Loucy (cell line): ENCODE measurements at regions not wholly inside any gene's neighbourhood (a gene's known extent, or its start where the extent isn't known, plus 50 kb on each side); places are given as distances from the start of the nearest gene placed in this dataset.

Source experiments
- H2AFZ ChIP-seq: fragments of 200-600 bp; sonication (generic); 2 replicates; pipeline ENCODE4 v1.6.0; 2016; ENCODE audit warnings: antibody characterized with exemption, mild to moderate bottlenecking, low read length, moderate library complexity
- H3F3A ChIP-seq: fragments of 200-600 bp; 2 replicates; pipeline ENCODE4 v1.6.0; 2016; ENCODE audit warnings: antibody characterized with exemption, low read depth, mild to moderate bottlenecking
- H3K27me3 ChIP-seq: fragments of 200-600 bp; sonication (generic); 2 replicates; pipeline ENCODE4 v1.6.1; 2014; ENCODE audit warnings: low read length, mild to moderate bottlenecking; ENCODE audit not compliant: insufficient read depth, poor library complexity, severe bottlenecking
- H3K36me3 ChIP-seq: fragments of 200-600 bp; sonication (generic); 2 replicates; pipeline ENCODE4 v1.6.1; 2016; ENCODE audit warnings: low read length; ENCODE audit not compliant: insufficient read depth
- H3K4me1 ChIP-seq: fragments of 200-600 bp; sonication (generic); 2 replicates; pipeline ENCODE4 v1.5.1; 2014; ENCODE audit warnings: low read length, mild to moderate bottlenecking; ENCODE audit not compliant: insufficient read depth, poor library complexity, severe bottlenecking
- H3K4me2 ChIP-seq: fragments of 200-600 bp; sonication (generic); 2 replicates; pipeline ENCODE4 v1.6.0; 2014; ENCODE audit warnings: antibody characterized with exemption, low read length, low read depth, mild to moderate bottlenecking; ENCODE audit not compliant: poor library complexity, severe bottlenecking
- H3K4me3 ChIP-seq: fragments of 200-600 bp; sonication (generic); 2 replicates; pipeline ENCODE4 v1.5.1; 2014; ENCODE audit warnings: low read length, mild to moderate bottlenecking, mixed read lengths; ENCODE audit not compliant: poor library complexity, severe bottlenecking
- H3K79me2 ChIP-seq: fragments of 200-600 bp; sonication (generic); 2 replicates; pipeline ENCODE4 v1.6.1; 2014; ENCODE audit warnings: low read length; ENCODE audit not compliant: insufficient read depth
- H3K9ac ChIP-seq: fragments of 200-600 bp; sonication (generic); 2 replicates; pipeline ENCODE4 v1.6.0; 2014; ENCODE audit warnings: mild to moderate bottlenecking, low read depth, low read length, moderate library complexity; ENCODE audit not compliant: poor library complexity, severe bottlenecking
- H3K9me2 ChIP-seq: fragments of 200-600 bp; sonication (generic); replicated peaks from 2 replicates; pipeline ENCODE4 v1.6.1; 2016; ENCODE audit warnings: low read depth, low read length, mixed read lengths
- H3K9me3 ChIP-seq: fragments of 200-600 bp; sonication (generic); 2 replicates; pipeline ENCODE4 v1.6.1; 2014; ENCODE audit warnings: mild to moderate bottlenecking, antibody characterized with exemption, low read length, low read depth; ENCODE audit not compliant: insufficient read depth
- H4K20me1 ChIP-seq: fragments of 200-600 bp; sonication (generic); 2 replicates; pipeline ENCODE4 v1.6.0; 2014; ENCODE audit warnings: antibody characterized with exemption, low read length, mild to moderate bottlenecking; ENCODE audit not compliant: insufficient read depth, poor library complexity, severe bottlenecking
- CTCF ChIP-seq: fragments of 200-600 bp; sonication (generic); conservative IDR thresholded peaks from 2 replicates; pipeline ENCODE4 v1.5.1; 2014; ENCODE audit warnings: mild to moderate bottlenecking, antibody characterized with exemption, low read length
- EZH2phosphoT487 ChIP-seq: fragments of 200-600 bp; IDR thresholded peaks from 2 replicates; pipeline ENCODE4 v1.6.1; 2018; ENCODE audit warnings: antibody characterized with exemption, mild to moderate bottlenecking, moderate library complexity, borderline replicate concordance

GRCh38 chr13:81995316-81995715 lies 1654.4 kb upstream of the SPRY2 start:
- H3F3A ChIP-seq = no peaks in the 10 kb centered on the region
- no peak overlapping the region for H3K9ac ChIP-seq
- H2AFZ ChIP-seq = no peak overlapping the region
- no peaks in the 10 kb centered on the region for H3K4me1 ChIP-seq
- no peak overlapping the region for H3K4me2 ChIP-seq
- no peak overlapping the region for H3K4me3 ChIP-seq
- no peaks in the 10 kb centered on the region for H4K20me1 ChIP-seq
- H3K27me3 ChIP-seq = no peaks in the 10 kb centered on the region
- H3K79me2 ChIP-seq = no peaks in the 10 kb centered on the region
- TF ChIP-seq CTCF = no peak
- TF ChIP-seq EZH2phosphoT487 = no peak
- H3K36me3 ChIP-seq = no peaks in the 10 kb centered on the region
- H3K9me3 ChIP-seq = no peaks in the 10 kb centered on the region
- H3K9me2 ChIP-seq = no peaks in the 10 kb centered on the region

- TF ChIP-seq EZH2phosphoT487 (no peak), CTCF (no peak)
- Histone ChIP-seq H3K4me1 (no peaks in the 10 kb centered on the region), H3K79me2 (no peaks in the 10 kb centered on the region), H3F3A (no peaks in the 10 kb centered on the region), H3K9me3 (no peaks in the 10 kb centered on the region), H3K9me2 (no peaks in the 10 kb centered on the region), H3K4me3 (no peak overlapping the region), H3K27me3 (no peaks in the 10 kb centered on the region), H3K36me3 (no peaks in the 10 kb centered on the region), H2AFZ (no peak overlapping the region), H4K20me1 (no peaks in the 10 kb centered on the region), H3K9ac (no peak overlapping the region), H3K4me2 (no peak overlapping the region)
Observed at GRCh38 chr13:81990652-81991051, 1649.7 kb upstream of the SPRY2 start.

GRCh38 chr13:81988567-81988966 lies 1647.6 kb upstream of the SPRY2 start:
- Histone ChIP-seq H3K79me2 (no peaks in the 10 kb centered on the region), H4K20me1 (no peaks in the 10 kb centered on the region)

More at GRCh38 chr13:81988567-81988966, 1647.6 kb upstream of the SPRY2 start:
- Histone ChIP-seq H3K4me3 (no peak overlapping the region), H3K9me3 (no peaks in the 10 kb centered on the region), H3K4me2 (no peak overlapping the region), H3K9me2 (no peaks in the 10 kb centered on the region), H2AFZ (no peak overlapping the region), H3K27me3 (no peaks in the 10 kb centered on the region), H3K4me1 (no peaks in the 10 kb centered on the region), H3K36me3 (no peaks in the 10 kb centered on the region), H3K9ac (no peak overlapping the region), H3F3A (no peaks in the 10 kb centered on the region)
- TF ChIP-seq CTCF (no peak), EZH2phosphoT487 (no peak)
